Ecto neural progenitor cell (in vitro differentiated cells): ENCODE measurements at regions not wholly inside any gene's neighbourhood (a gene's known extent, or its start where the extent isn't known, plus 50 kb on each side); places are given as distances from the start of the nearest gene placed in this dataset.
"Not testable (repeated sequence)": the region's sequence is repeated elsewhere in the genome, so short reads cannot be mapped to it uniquely, and the experiment has no call there.

Source experiments
- DNase-seq: peaks from one replicate; pipeline ENCODE4 v3.0.0-alpha.2; 2018; ENCODE audit warnings: low spot score

DNA sequence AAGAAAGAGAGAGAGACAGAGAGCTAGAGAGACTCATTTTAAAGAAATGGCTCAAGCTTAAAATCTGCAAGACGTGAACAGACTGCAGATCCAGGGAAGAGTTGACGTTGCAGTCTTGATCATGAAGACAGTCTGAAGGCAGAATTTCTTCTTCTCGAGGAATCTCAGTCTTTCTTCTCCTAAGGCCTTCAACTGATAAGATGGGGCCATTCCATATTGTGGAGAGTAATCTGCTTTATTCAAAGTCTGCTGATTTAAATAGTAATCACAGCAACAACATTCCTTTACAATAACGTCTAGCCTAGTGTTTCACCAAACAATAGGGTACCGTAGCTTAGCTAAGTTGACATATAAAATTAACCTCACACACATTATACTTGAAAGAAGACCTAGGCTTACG, 208.4 kb upstream of the ADAMTS3 start:
- no peak for DNase-seq

DNA sequence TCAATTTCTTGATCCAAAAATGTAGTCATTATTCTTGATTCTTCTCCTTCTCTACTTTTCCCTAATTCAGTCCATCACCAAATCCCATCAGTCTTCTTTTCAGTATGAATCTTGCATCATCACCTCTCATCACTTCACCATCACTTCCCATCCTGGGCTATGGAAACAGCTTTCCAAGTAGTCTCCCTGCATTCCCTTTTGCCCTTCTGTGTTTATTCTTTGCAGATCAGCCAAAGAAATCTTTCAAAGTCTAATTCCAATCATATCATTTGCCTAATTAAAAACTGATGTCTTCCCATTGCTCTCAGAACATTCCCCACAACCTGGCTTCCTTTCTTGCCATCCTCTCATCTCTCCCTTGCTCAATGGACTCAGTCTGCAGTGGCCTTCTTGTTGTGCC, 201.7 kb upstream of the ADAMTS3 start:
- no peak for DNase-seq

DNA sequence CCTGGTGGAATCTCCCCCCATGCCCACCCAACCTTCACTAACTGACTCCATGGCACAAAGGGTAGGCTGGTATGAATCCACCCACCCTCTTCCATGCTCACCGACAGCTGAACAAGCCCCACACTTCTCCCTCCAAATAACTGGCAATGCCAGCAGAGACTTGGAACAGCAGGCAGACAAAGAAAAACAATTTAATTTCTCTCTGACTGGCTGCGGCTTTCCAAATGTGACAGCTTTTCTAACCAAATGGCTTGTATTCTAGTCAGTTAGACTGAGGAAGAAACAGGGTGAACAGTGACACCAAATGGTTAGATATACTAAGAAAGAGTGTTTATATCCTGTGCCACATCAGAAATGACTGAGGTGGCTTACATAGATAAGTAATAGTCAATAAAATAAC, 199.3 kb upstream of the ADAMTS3 start:
- no peak for DNase-seq

GRCh38 chr4:72767618-72768302, 198.7 kb upstream of the ADAMTS3 start:
- no peak for DNase-seq

- DNase-seq = not testable (repeated sequence)
Measured at GRCh38 chr4:72765788-72766187, 196.8 kb upstream of the ADAMTS3 start.

DNA sequence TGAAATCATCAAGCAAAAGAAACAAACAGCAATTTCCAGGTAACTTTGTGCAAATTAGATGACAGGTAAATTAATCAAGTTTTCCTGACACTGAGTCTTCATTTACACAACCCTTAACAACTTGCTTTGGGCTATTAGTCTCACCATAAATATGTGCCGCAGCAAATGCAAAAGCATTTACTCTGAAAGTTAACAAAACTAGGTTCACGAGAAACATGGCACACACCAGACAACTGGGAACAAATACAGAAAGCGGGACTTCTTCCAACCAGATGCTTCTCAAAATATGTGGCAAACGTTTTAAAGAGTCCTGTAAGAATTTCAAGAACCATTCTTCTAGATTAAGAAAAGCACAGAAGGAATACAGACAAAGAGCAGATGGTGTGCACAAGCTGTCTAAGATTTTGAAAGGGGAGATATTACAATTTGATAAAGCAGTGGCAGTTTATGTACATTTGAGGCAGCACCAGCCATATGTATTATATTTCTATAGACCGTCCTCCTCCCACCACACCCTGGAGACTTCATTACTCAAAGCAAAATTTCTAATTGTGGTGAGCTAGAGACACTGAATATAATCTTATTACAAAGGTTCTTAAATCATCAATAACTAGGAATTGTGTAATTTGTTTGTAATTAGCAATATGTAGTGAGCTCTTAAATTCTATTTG, 192.5 kb upstream of the ADAMTS3 start:
- DNase-seq = no peak

- not testable (repeated sequence) for DNase-seq
Measured at GRCh38 chr4:72753414-72753813, 184.4 kb upstream of the ADAMTS3 start.

DNA sequence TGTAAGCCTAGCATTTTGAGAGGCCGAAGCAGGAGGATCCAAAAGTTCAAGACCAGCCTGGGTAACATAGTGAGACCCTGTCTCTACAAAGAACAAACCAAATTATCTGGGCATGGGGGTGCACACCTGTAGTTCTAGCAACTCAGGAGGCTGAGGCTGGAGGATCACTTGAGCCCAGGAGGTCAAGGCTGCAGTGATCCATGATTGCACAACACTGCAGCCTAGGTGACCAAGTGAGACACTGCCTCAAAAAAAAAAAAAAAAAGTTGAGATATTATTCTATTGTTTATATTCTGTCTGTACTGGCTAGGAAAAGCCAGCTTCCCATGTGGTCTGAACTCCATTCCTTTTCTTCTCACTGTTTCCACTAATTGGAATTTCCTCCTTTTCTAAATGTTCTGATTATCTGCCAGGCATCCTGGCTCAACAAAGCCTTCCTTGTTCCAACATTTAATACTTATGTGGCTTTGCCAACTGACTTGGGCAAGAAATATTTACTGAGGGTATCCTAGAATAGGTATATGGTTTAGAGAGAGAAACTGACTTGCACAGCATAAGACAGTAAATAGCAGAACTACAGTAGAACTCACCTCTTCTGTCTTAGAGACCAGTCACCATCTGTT, 175.2 kb upstream of the ADAMTS3 start:
- no peak for DNase-seq

DNA sequence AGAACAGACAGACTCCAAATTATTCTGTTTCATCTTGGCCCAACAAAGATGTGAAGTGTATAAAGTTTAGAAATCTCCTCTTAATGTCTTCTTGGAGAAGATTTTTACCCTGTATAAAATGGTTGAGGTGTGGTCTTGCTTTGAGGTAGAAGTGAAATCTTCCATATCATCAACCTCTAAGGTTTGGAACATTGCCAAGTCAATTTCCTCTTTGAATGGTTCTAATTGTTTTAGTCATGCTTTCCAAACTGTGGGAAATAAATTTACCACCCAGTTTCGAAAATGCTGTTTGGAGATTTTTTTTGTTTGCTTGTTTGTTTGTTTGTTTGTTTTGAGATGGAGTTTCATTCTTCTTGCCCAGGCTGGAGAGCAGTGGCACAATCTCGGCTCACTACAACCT, 174.1 kb upstream of the ADAMTS3 start:
- DNase-seq = no peak

DNA sequence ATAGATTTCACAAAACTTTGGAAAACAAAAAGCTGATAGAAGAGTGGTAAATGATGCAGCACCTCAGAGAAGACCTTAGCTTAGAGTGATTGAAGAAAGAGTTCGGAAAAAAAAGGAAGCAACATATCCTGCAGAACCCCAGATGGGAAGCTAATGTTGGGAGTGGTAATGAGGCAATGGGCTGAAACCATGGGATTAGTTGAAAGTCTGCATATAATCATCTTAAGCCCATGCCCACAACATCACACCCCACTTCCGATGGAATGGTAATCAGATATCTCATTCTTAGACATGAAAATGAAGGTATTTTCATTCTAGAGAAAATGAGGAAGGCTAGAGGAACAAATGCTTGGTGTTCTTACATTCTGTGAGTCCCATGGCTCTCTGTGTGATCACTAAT, 146.3 kb upstream of the ADAMTS3 start:
- no peak for DNase-seq

- DNase-seq = no peak
Measured at GRCh38 chr4:72714482-72715279, 145.7 kb upstream of the ADAMTS3 start.

DNA sequence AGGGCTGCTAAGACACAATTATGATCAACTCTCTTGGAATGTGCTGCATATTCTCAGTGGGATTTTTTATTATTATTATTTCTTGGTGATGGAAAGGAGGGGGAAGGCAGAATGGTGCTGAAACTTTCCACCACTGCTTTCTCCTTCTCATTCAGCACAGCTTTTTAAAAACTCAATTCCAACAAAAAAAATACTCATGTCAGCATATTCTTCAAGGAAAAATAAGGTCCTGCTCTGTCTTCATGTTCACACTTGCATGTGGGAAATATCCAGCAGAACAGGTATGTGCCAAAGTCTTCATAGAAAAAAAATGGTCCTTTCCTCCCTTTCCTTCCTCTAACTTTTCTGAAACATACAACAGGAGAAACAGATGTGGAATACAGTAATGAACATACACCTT, 144.0 kb upstream of the ADAMTS3 start:
- no peak for DNase-seq

GRCh38 chr4:72709475-72709874, 140.5 kb upstream of the ADAMTS3 start:
- no peak for DNase-seq

- no peak for DNase-seq
Measured at GRCh38 chr4:72706684-72707083, 137.7 kb upstream of the ADAMTS3 start.

DNA sequence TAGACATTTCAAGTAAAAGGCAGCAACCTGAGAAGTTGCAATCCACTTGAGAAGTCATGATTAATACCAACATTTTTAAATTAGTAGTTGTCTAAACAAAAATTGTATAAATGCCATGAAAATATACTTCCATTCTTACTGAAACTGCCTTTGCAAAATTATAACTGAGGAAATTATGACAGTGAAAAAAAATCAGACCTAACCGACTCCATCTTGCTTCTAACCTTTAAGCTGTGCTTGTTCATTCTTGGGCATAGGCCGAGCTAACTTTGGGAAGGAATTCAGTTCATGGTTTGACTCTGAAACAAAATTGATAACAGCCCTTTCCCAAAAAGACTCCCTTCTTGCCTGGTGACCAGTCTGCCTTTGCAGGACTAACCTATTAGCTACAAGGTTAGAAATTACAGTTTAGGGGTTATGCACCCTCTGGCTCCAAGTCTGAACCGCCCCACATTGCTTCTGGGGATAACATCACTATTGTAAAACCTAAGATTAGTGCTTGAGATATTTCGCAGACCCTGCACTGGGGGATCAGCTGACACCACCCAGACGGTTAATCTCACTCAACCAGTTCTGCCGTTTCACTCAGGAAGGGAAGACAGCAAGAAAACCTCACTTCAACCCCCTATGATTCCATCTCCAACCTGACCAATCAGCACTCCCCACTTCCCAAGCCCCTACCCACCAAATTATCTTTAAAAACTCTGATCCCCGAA, 136.1 kb upstream of the ADAMTS3 start:
- DNase-seq = not testable (repeated sequence)

GRCh38 chr4:72702948-72703347, 133.9 kb upstream of the ADAMTS3 start:
- DNase-seq = no peak

DNA sequence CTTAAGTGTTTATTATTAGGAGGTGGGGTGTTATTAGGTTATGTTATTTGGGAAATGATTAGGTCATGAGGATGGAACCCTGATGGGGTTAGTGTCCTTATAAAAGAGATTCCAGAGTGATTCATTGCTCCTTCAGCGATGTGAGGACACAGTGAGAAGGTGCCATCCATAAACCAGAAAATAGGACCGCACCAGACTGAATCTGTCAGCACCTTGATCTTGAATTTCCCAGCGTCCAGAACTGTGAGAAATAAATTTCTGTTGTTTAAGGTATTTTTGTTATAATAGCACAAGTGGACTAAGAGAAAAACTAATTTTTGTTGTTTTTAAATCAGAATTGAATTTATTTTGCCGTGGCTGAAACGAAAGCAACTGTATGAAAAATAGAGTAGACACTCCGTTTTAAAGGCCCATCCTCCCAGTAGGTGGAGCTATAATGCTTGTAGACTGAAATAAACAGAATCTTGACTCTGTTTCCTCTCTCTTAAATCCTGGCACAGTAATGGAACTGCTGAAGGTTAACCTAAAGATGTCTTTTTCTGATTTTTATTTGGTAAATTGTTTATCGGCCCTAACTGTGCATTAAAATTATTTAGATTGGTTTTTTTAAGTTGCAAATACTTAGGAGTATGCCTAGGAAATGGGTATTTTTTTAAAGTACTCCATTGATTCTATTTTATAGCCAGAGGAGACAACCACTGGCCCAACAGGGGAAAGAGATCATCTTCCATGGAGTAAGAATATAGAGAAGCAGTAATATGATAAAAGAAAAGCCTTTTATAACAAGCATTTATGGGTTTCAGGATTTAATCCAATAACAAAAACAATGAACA, 133.2 kb upstream of the ADAMTS3 start:
- DNase-seq = no peak

- no peak for DNase-seq
Measured at GRCh38 chr4:72690771-72691170, 121.8 kb upstream of the ADAMTS3 start.

GRCh38 chr4:72689923-72690322, 120.9 kb upstream of the ADAMTS3 start:
- no peak for DNase-seq

DNA sequence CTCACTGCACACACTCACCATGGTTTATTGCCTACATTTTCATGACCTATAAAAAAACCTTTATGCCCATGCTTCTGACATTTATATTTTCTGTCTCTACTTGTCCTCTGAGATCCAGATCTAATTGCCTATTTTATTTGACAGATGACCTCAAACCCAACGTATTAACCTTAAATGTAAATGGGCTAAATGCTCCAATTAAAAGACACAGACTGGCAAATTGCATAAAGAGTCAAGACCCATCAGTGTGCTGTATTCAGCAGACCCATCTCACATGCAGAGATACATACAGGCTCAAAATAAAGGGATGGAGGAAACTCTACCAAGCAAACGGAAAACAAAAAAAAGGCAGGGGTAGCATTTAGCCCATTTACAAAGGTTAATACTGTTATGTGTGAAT, 117.4 kb upstream of the ADAMTS3 start:
- DNase-seq = not testable (repeated sequence)

GRCh38 chr4:72679666-72680065, 110.6 kb upstream of the ADAMTS3 start:
- DNase-seq = no peak
